ENCODE measurements at regions not wholly inside any gene's neighbourhood (a gene's known extent, or its start where the extent isn't known, plus 50 kb on each side); places are given as distances from the start of the nearest gene placed in this dataset.
A peak's percentile ranks its signal among the peaks of the same experiment; 100 is the strongest.

GRCh38 chr5:15373151-15373550 is 126.8 kb upstream of the FBXL7 start:
- Histone ChIP-seq H3K4me3 (replicated peaks in 1 of 3; ENCODE audit: insufficient read depth in 1 of 3, low read depth in 1 of 3, low read length in 3 of 3) (no peak overlapping the region), H3K27me3 (ENCODE audit: control insufficient read depth in 2 of 2, insufficient read depth in 2 of 2, low read length in 2 of 2) (peaks cover 0 to 4% of the 10 kb centered on the region in 2 experiments), H3K36me3 (ENCODE audit: control insufficient read depth in 2 of 2, extremely low read depth in 1 of 2, insufficient read depth in 2 of 2, low read length in 2 of 2) (no peaks in the 10 kb centered on the region), H3K27ac (ENCODE audit: insufficient read depth, low read depth, low read length) (no peak overlapping the region), H4K20me1 (replicated peaks; ENCODE audit: control insufficient read depth, extremely low read depth, insufficient read depth, low read length) (no peaks in the 10 kb centered on the region), H3K9me1 (replicated peaks; ENCODE audit: control insufficient read depth, extremely low read depth, insufficient read depth, low read length) (no peaks in the 10 kb centered on the region), H3K9me3 (replicated peaks; ENCODE audit: control insufficient read depth, insufficient read depth, low read length) (no peaks in the 10 kb centered on the region), H3K4me2 (ENCODE audit: insufficient read depth, low read length) (no peak overlapping the region), H2AFZ (ENCODE audit: low read depth, low read length) (no peak overlapping the region), H3K9ac (replicated peaks; ENCODE audit: extremely low read depth, insufficient read depth, low read length) (no peak overlapping the region), H3K4me1 (ENCODE audit: control insufficient read depth, extremely low read depth, insufficient read depth, low read length) (peaks cover 5% of the 10 kb centered on the region), H3K79me2 (ENCODE audit: control insufficient read depth, insufficient read depth, low read length) (no peaks in the 10 kb centered on the region)
- no peak for FAIRE-seq
- DNase-seq (ENCODE audit: low read depth, low spot score) = peak; percentile 23
- no TSS peak for BruUV-seq (replicated peaks)
- TF ChIP-seq EZH2 (IDR thresholded peaks at IDR 0.05; ENCODE audit: borderline replicate concordance, low read depth, low read length, severe bottlenecking) = no peak
- no peak for TF ChIP-seq GATA2 (IDR thresholded peaks at IDR 0.05; ENCODE audit: insufficient read depth, insufficient read length, low read depth, low read length)
- no peak for TF ChIP-seq FOS (IDR thresholded peaks at IDR 0.05; ENCODE audit: borderline replicate concordance, insufficient read depth, low read length)
- no peak for TF ChIP-seq CTCF (IDR thresholded peaks at IDR 0.05; ENCODE audit: extremely low read depth in 1 of 2, insufficient read depth in 1 of 2, low read depth in 1 of 2, low read length in 2 of 2)
- no peak for TF ChIP-seq POLR2AphosphoS5 (IDR thresholded peaks at IDR 0.05; ENCODE audit: insufficient read depth, low read depth, low read length)
- TF ChIP-seq JUN (IDR thresholded peaks at IDR 0.05; ENCODE audit: borderline replicate concordance, insufficient read depth, insufficient read length, low read depth) = no peak
- no peak for TF ChIP-seq POLR2A (IDR thresholded peaks at IDR 0.05; ENCODE audit: low read depth, low read length)
- no peak for TF ChIP-seq MAX (IDR thresholded peaks at IDR 0.05; ENCODE audit: insufficient read depth, insufficient read length)
- TF ChIP-seq MYC (IDR thresholded peaks at IDR 0.05; ENCODE audit: low read depth, low read length) = no peak
- ChIA-PET POLR2A (no interaction called here), CTCF (no interaction called here)
- dilution Hi-C loops (cut with MboI; ENCODE audit: extremely low pct_ligation_motif_present, low sequenced_read_pairs) (no loop called here), intact Hi-C loops (cut with micrococcal nuclease) (no loop called here)

Data from endothelial cell of umbilical vein (primary cell).